ENCODE measurements at regions not wholly inside any gene's neighbourhood (a gene's known extent, or its start where the extent isn't known, plus 50 kb on each side); places are given as distances from the start of the nearest gene placed in this dataset.

DNA sequence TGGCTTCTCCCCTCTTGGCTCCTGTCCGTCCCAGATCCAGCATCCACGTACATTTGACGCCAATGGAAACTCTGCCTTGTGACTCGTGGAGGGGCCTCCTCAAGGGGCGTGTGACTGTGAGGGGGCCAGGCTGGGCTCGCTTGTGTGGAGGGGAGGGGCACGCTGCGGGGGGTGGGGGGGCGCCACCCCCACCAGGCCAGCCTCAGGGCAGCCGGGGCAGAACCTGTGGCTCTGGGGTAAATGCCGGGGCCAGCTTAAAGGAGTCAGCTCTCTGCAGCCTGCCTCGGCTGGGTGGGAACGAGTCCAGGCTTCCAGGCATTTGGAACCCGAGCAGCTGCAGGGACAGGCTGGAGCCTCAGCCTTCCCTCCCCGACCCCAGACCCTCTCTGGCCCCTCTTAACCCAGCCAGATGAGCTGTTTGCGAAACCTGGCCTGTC is 94.1 kb downstream of the SIK1 start:
- no peak for DNase-seq (ENCODE audit: low spot score)

DNA sequence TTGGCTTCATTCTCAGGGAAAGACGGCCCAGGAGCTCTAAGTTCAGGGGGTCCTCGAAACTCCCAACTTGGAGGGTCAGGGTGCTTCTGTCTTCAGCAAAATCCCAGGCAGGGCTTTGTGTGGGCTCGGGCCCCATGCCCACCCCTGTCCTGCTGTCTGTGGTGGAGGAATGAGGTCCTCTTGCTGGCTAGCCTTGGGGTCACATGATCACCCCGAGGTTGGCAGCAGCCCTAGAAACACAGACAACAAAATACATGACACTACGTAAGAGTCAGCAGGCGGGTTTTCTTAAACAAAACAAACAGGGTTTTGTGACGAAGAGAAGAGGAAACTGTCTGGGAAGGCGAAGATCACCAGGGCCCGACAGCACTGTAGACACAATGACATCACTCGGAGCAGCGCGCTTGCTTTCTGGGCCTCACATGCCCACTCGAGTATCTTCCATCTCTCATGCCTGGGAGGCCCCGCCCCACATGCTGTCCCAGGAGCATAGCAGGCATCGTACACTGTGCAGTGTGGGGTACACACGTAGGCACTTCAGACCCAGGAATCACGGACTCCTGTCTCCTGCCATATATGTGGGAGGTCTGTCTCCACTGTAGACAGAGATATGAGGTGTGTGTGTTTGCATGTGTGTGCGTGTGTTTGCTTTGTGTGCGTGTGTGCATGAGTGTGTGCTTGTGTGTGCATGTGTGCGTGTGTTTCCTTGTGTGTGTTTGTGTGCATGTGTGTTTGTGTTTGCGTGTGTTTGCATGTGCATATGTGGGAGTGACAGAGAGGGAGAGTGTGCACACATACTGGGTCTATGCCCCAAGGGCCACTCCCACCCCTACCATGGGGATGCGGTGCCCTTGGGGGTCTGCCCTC is 94.7 kb downstream of the SIK1 start:
- DNase-seq (ENCODE audit: low spot score) = peak; percentile 92

DNA sequence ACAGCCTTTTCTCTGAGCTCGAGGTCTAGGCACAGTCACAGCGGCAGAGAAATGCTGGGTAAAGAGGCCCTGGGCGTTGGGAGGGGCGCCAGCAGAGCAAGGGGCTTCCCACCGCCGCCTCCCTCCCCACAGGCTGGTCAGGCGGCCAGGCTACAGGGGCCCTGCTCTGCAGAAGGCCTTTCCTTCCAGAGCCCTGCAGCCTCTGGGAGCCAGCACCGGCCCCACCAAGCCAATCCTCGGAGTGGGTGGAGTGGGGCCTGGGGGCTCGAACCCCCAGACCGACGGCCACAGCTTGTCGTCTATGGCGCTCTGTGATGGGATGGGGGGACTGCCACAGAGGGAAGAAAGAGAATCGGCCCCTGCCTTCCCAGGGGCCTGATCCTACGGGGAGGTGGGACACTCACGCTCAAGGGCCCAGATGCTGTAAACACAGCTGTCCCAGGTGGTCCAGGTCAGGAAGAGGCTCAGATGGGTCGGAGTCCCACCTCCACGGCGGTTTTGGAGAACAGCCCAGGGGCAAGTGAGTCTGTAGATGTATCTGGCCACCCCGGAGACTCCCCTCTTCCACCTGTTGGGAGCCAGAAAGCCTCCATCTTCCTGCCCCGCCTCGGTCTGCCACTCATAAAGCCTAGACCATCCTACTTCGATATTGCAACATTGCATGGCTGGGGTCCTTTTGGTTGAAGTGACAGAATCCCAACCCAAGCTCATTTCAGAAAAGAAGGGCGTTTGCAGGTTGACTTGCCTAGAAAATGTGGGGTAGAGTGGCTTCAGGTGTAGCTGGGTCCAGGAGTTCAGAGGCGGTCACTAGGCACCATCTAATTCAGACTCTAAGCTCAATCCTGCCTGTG is 95.6 kb downstream of the SIK1 start:
- no peak for DNase-seq (ENCODE audit: low spot score)

DNA sequence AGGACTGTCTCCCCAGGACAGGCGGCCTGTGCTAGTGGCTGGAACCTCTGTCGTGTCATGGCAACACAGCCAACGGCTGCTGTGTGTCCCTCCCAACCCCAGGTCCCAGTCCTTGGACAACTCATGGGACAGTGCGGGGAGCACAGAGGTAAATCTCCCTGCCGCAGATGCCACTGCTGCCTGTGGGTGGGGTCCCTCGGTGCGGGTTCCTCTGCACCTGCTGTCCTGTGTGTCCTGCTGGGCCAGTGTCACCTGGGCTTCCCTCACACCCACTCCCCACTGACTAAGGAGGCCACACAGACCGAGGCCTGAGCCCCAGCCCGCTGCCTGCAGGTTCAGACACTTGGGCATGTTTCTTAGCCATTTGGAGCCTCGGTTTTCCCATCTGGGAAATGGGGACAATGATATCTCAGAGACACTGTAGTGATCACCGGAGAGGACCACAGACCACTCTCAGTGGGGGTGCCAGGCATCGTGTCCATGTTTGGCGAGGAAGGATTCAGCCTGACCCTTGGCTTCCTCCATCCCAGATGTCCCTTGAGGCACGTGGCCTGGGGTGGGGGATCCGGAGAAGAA is 96.5 kb downstream of the SIK1 start:
- no peak for DNase-seq (ENCODE audit: low spot score)

DNA sequence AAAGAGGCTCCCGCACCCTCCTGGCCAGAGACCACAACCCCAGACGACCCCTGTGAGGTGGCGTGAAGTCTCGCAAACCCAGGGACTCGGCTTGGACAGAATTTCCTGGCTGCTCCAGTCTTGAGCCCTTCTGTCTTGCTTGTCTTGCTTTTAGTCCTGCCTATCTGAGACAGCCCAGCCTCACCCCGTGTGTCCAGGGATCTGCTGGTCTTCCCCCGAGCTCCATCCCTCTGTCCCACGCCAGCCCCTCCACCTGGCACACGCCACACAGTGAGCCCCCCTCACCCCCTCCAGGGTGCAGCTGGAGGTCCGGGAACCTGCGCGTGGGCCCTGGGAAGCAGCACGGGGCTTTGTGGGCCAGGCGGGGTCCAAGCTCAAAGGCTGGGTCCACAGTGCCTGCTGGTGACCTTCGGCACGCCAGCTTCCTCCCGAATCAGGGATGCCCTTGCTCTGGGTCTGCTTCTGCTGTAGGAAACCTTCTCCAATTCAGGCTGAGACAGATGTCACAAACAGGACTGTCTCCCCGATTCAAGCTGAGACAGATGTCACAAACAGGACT is 97.1 kb downstream of the SIK1 start:
- DNase-seq (ENCODE audit: low spot score) = no peak

DNA sequence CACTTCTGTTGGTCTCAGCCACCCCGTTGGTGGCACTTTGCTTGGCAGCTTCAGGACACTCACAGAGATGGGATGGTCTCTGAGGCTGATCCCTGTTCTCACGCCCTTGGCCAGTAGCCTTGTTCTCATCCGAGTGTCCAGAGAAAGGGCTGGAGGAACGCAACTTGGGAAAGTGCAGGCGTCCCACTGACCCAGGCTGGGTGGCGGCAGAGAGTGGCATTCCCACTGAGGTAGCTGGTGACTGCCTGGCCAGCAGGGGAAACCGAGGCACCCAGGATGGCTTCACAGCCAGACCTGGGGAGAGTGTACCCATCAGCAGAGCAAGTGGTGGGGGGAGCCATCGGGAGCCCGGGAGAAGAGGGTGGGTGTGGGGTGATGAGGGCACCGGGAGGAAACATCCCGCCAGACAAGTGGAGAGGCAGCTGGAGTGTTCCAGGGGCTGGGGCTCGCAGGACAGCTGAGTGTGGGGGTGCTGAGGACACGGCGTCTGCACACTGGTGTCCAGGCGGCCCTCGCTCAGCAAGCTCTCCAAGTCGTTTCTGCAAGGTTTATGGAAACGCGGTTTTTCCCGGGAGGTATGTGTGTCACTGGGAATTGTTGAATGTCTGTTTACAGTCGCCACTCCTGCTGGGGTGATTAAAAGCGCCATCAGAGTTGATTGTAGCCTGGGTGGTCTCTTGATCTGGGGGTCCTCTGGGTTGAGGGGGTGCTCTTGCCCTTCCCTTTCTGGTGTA is 97.8 kb downstream of the SIK1 start:
- DNase-seq (ENCODE audit: low spot score) = no peak

DNA sequence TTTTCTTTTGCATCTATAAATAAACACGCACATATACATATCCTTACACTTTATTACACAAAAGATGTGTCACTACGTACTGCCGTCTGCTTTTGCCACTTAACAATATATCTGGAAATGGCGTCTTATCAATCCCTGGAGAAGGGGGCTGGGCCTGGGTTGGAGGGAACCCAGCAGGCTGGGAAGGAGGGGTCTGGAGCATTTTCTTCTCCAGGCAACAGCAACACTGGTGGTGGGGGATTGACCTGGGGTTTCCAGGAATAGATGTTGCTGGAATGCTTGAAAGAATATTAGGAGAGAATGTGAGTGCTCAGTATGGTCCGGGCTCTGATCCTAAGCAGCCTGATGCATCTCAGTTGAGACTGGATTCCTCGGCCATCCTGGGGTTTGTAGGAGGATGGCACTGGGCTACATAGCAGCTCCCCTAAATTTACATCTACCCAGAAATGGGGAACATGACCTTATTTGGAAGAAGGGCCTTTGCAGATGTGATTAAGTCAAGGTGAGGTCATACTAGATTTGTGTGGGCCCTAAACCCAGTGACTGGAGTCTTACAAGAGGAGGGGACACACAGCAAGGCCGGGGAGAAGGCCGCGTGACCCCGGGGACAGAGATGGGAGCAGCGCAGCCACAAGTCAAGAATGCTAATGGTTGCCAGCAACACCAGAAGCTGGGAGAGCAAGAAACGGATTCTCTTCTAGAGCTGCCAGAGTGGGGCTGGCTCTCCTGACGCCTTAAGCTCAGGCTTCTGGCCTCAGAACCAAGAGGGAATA is 98.6 kb downstream of the SIK1 start:
- no peak for DNase-seq (ENCODE audit: low spot score)

DNA sequence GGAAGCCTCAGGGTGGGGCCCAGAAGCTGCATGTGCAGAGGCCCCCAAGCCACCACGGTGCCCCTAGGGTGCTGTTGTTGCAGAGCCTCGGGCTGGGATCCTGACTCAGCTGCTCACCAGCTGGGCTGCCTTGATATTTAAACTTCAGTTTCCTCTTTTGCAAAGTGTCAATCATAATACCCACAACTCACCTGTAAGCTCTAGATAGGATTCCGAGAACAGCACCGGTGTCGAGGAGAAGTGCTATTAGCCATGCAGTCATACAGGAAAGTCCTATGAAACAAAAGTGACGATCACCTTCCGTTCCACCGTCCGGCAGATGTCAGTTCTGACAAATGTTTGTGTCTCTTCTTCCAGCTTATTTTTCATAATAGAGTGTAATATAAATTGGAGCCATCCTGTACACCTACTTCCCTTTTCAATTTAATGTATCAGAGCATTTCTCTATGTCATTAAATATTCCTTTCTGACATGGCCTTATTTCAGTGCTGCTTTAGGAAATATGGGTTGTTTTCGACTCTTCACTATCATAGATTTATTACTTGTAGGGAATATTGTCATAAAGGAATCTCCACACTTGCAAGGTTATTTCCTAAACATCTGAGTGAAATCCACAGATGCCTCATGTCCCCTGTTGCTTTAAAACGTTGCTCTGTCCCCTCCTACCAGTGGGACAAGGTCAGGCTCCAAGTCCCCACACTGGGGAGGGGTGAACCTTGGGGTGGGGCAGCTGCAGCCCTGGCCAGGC is 100.8 kb downstream of the SIK1 start:
- no peak for DNase-seq (ENCODE audit: low spot score)

DNA sequence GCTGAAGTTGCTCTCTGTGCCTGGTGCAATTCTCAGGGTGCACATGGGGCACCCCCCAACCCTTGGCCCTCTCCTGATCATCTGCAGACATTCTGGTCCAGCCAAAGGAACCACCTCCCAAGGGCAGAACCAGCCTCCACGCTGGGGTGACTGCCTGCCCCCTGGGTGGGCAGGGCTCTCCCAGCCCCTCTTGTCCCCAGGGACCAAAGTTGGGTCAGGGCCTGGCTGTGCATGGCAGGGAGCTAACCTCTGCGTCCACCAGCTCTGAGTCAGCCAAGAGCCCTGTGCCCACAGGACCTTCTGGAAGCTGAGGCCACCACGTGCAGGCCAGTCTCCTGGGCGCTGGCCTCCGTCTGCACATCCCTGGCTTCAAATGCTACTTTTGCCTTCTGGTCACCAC is 101.9 kb downstream of the SIK1 start:
- no peak for DNase-seq (ENCODE audit: low spot score)

DNA sequence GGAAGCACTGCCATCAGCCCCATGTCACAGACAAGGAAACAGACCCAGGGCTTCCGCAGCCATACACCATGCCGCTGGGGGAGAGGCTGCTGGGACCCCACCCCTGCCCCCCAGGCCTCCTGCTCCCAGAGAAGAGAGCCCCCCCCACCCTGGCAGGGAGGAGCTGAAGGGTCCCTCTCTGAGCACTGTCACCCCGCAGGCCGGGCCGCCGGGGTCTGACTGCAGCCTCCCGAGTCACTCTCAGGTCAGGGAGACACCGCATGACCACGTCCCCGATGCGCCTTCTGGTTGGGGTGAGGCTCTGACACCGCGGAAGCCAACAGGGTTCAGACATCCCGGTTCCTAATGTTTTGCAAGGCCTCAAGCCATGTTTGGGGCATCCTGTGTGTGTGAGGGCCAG is 102.3 kb downstream of the SIK1 start:
- no peak for DNase-seq (ENCODE audit: low spot score)

DNA sequence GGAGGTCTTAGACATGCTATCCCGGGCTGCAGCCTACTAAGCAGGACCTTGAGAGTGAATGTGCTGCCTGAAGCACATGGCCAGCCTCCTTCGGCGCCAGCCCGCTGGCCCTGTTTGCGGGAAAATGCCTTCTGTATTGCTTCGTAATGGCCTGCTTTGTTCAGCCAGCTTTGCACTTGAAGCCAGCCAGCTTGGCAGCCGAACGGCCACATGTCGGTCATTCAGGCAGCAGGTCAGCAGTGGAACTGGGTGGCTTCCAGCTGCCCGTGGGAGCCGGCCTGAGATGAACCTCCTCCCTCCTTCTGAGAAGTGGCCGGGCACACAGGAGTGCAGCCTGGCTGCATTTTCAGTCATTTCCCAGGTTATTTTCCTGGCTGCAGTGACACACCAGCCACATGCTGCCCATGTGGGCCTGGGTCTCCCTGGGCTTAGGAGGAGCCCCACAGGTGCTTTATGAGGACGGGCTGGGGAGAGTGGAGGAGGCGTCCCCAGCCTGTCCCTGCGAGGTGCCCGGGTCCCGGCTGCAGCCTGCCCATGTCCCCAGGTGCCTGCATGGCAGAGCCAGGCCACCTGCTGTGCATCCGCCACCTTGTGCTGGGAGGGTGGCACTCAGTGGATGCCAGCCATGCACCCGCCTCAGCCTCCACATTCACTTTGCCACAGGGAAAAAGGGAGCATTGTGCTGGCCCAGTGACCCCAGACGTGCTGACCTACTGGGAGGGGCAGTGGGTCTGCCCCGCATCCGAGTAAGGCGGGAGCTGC is 103.5 kb downstream of the SIK1 start:
- no peak for DNase-seq (ENCODE audit: low spot score)

DNA sequence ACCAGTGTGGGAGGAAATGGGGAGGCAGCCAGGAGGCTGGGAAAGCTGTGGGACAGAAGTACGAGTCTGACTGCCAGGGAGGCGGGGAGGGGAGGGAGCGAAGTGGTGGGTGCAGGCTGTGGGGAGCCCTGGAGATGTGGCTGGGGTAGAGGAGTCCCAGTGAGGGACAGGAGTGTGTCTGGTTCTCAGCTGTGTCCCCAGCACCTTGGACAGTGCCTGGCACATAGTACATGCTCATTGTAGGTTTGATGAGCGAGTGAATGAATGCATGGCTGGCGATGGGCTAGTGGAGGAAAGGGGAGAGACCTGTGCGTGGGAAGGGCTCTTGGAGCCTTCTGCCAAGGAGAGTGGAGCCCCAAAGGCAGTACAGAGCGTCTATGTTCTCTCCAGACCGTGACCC is 104.1 kb downstream of the SIK1 start:
- no peak for DNase-seq (ENCODE audit: low spot score)

DNA sequence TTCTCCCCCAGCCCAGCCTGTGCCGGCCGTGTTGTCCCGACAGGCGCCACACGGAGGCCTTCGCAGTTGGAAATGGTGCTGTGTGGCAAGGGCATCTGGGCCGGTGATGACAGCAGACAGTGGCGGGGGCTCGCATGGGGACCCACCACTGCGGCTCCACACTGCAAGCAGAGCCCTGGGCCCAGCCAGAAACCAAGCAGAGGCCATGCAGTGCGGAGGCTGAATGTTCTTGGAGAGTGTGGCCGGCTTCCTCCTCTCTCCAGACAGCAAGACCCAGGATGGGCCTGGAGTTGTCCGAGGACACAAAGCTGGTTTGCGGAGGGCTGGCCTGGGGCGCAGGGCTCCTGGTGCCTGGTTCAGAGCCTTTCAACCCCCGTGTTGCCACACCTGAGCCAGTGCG is 104.6 kb downstream of the SIK1 start:
- no peak for DNase-seq (ENCODE audit: low spot score)

DNA sequence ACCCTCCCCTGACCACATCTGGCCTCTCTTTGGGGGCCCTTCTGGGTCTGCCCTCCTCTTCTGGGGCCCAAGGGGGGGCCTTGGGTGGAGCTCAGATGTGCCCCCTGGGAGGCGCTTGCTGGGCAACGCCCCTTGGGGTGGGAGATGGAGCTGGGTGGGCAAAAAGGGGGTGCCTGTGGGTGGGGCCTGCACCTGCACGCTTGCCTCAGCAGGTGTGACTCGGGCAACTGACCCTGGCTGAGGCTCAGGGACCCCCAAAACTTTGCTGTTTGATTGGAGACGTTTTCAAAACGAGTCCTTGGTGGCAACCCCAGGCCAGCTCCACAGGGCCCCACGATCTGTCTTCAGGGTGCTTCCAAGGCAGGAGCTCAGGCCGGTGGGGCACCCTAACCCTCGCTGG is 105.3 kb downstream of the SIK1 start:
- no peak for DNase-seq (ENCODE audit: low spot score)

DNA sequence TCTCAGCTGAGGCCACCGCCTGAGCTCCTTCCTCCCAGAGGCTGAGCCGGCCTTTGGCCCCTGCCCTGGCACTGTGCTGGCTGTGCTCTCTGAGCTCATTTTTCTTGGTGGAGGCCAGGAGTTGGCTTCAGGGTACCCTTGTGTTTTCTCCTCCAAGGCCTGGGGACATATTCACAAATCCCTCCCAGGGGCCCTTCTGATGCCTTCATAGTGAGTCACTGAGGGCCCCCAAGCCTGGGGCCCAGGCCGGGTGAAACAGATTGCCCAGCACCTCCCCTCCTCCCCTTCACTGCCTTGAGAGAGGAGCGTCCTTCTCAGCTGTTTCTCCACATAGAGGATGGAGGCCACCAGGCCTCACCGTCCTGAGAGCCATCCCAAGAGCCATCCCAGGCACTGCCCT is 105.8 kb downstream of the SIK1 start:
- DNase-seq (ENCODE audit: low spot score) = no peak

DNA sequence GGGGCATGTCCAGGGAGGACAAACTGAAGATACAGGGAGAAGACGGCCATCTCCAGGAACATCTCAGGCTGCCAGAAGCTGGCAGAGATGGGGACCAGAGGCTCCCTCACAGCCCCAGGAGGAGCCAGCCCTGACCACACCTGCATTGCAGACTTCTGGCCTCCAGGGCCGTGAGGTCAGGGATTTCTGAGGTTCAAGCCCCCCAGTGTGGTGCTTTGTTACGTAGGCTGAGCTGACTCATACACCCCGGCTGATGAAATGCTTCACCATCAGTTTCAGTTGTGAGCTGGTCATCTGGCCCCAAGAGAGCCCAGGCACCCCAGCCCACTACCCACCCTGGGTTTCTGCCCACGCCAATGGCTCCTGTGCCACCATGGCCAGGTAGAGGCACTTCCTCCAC is 106.4 kb downstream of the SIK1 start:
- no peak for DNase-seq (ENCODE audit: low spot score)

DNA sequence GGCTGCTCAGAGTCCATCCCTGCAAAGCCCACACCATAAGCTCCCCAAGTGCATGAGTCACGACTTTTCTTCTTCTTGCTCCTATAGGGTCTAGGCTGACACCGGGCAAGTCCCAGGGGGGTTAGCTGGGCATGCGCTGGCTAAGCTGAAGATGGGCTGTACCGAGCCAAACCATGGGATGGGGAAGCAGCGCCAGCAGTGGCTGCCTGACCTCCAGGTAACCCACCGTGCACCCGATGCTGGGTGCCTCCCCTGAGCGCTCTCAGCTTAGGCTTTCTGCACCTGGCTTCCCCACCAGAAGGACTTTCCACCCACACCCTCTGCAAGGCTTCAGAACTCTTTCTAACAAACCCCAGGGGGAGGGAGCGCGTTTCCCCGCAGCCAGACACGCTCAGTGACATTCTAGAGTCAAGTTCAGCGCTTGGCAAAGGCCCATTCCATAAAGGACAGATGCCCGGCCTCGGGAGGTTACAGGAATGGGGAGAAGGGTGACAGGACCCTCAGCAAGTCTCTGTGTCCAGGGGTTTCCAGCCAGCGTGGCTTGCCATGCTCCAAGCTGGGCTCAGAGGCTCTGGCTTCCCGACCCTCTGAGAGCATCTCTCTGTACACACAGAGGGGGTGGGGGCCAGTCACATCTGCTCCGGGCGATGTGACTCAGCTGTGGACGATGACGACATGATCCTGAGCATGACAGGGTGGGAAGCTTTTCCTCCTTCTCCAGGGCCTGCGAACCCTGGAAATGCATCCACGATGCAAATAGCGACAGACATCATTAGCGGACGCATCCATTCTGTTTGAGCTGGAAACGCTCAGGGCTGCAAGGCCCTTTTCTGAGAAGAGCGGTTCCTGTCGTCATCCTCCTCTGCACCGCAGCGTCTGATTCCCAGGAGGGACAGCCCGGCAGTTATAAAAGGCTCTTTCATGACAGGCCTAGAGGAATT is 107.8 kb downstream of the SIK1 start:
- peak; percentile 92 for DNase-seq (ENCODE audit: low spot score)

DNA sequence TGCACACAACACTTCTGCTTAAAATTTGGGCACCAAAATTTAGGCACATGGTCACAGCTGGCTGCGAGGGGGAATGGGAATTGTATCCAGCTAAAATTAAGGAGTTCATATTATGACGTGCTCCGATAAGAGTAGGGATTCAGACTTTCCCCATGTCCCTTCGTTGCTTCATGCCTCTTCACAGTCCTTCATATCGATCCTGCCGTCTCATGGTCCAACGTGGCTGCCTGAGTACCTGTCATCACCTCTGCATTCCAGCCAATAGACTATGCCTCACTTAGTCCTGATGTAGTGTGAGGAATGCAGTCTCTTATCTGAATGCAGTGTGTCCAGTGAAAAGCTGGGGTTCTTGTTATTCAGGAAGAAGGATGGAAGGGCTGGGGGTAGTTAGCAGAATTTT is 108.6 kb downstream of the SIK1 start:
- DNase-seq (ENCODE audit: low spot score) = no peak

DNA sequence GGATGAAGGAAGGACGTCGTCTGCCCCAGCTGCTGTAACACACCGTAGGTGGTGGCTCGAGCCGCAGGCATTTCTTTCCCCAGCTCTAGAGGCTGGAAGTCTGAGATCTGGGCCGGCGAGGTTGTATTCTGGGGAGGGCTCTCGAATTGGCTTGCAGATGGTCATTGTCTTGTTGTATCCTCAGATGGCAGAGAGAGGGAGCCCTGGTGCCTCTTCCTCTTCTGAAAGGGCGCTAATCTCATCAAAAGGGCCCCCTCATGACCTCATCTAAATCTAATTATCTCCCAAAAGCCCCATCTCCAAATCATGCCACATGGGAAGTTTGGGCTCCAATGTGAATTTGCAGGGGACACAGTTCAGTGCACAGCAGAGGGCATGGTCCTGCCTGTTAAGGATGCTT is 109.0 kb downstream of the SIK1 start:
- DNase-seq (ENCODE audit: low spot score) = no peak
